SK-N-SH (cell line): ENCODE measurements at regions not wholly inside any gene's neighbourhood (a gene's known extent, or its start where the extent isn't known, plus 50 kb on each side); places are given as distances from the start of the nearest gene placed in this dataset.

ENCODE experiments used
- CTCF ChIA-PET: fragments of 300-600, 350-600 bp; formaldehyde crosslinking; extraction: SDS; loops from one replicate; lab custom pipeline; 2021; lab: Yijun Ruan, JAX
- POLR2A ChIA-PET: fragments of 350-600 bp; sonication (Branson Sonifier 250); formaldehyde crosslinking; extraction: SDS; loops from one replicate; lab custom pipeline; 2020; ENCODE audit warnings: antibody characterized with exemption, inconsistent platforms; lab: Yijun Ruan, JAX
- DNase-seq: peaks from one replicate; pipeline ENCODE4 v3.0.0; 2012
- H2AFZ ChIP-seq: fragments of 200-600 bp; sonication (generic); 2 replicates; pipeline ENCODE4 v1.8.1; 2016; ENCODE audit warnings: antibody characterized with exemption, mild to moderate bottlenecking, low read depth
- H3F3A ChIP-seq: fragments of 200-600 bp; sonication (generic); replicated peaks from 2 replicates; pipeline ENCODE3; 2016; ENCODE audit warnings: antibody characterized with exemption, mild to moderate bottlenecking; ENCODE audit not compliant: insufficient read depth
- H3K27ac ChIP-seq, 2 experiments: fragments of 200-500 bp in 1 of 2; fragments of 200-600 bp in 1 of 2; sonication (Bioruptor generic) in 1 of 2; sonication (generic), shearing (Covaris generic) in 1 of 2; 2 replicates each; pipeline versions ENCODE4 v1.5.1 to v1.6.1; 2014 to 2016; ENCODE audit warnings: low read depth in 2 of 2, inconsistent platforms in 1 of 2, low read length in 1 of 2, mild to moderate bottlenecking in 1 of 2, mixed read lengths in 1 of 2
- H3K27me3 ChIP-seq: fragments of 200-600 bp; sonication (generic), shearing (Covaris generic); 2 replicates; pipeline ENCODE4 v1.6.1; 2016; ENCODE audit warnings: mixed run types; ENCODE audit not compliant: insufficient read depth
- H3K36me3 ChIP-seq, 2 experiments: fragments of 200-500 bp in 1 of 2; fragments of 200-600 bp in 1 of 2; sonication (Bioruptor generic) in 1 of 2; sonication (generic) in 1 of 2; replicated peaks in 1 of 2; 2 replicates each; pipeline versions ENCODE3 to v1.5.1; 2014 to 2016; ENCODE audit warnings: low read length in 1 of 2, mild to moderate bottlenecking in 1 of 2; ENCODE audit not compliant: insufficient read depth in 2 of 2, control insufficient read depth in 1 of 2
- H3K4me1 ChIP-seq, 2 experiments: fragments of 200-500 bp in 1 of 2; fragments of 200-600 bp in 1 of 2; sonication (Bioruptor generic) in 1 of 2; sonication (generic), shearing (Covaris generic) in 1 of 2; 2 replicates each; pipeline versions ENCODE4 v1.5.1 to v1.6.1; 2014 to 2016; ENCODE audit warnings: low read depth in 1 of 2, low read length in 1 of 2, mixed run types in 1 of 2; ENCODE audit not compliant: insufficient read depth in 2 of 2, control insufficient read depth in 1 of 2
- H3K4me2 ChIP-seq: fragments of 200-600 bp; sonication (generic), shearing (Covaris generic); 2 replicates; pipeline ENCODE4 v1.6.1; 2017; ENCODE audit warnings: mixed run types
- H3K4me3 ChIP-seq, 2 experiments: fragments of 200-500 bp in 1 of 2; fragments of 200-600 bp in 1 of 2; sonication (Bioruptor generic) in 1 of 2; sonication (generic), shearing (Covaris generic) in 1 of 2; 2 replicates each; pipeline versions ENCODE4 v1.5.1 to v1.8.1; 2014 to 2016; ENCODE audit warnings: low read depth in 2 of 2, inconsistent platforms in 1 of 2, low read length in 1 of 2, mild to moderate bottlenecking in 1 of 2, mixed read lengths in 1 of 2, moderate library complexity in 1 of 2
- H3K79me2 ChIP-seq: fragments of 200-600 bp; sonication (generic); 2 replicates; pipeline ENCODE4 v1.8.1; 2017; ENCODE audit warnings: mild to moderate bottlenecking; ENCODE audit not compliant: insufficient read depth
- H3K9ac ChIP-seq: fragments of 200-600 bp; sonication (generic); 2 replicates; pipeline ENCODE4 v1.6.1; 2017; ENCODE audit warnings: mixed run types
- H3K9me2 ChIP-seq: fragments of 200-600 bp; sonication (generic); 2 replicates; pipeline ENCODE4 v1.6.1; 2017; ENCODE audit warnings: mixed run types
- H3K9me3 ChIP-seq: fragments of 200-600 bp; sonication (generic); 2 replicates; pipeline ENCODE4 v1.6.1; 2017; ENCODE audit warnings: mixed run types, mild to moderate bottlenecking, moderate library complexity
- H4K20me1 ChIP-seq: fragments of 200-600 bp; sonication (generic); 2 replicates; pipeline ENCODE4 v1.6.1; 2017; ENCODE audit warnings: mild to moderate bottlenecking, mixed run types; ENCODE audit not compliant: insufficient read depth
- CHD2 ChIP-seq: fragments of 150-350 bp; IDR thresholded peaks from 2 replicates; pipeline ENCODE4 v1.6.1; 2018; ENCODE audit warnings: low read length; ENCODE audit not compliant: partially characterized antibody
- ELF1 ChIP-seq: IDR thresholded peaks from 2 replicates; pipeline ENCODE4 v1.4.0; 2012
- FOSL2 ChIP-seq: IDR thresholded peaks from 2 replicates; pipeline ENCODE4 v1.4.0; 2012; ENCODE audit warnings: low read depth, mild to moderate bottlenecking, moderate library complexity, borderline replicate concordance
- FOXJ3 ChIP-seq: sonication (generic); formaldehyde crosslinking; IDR thresholded peaks from 2 replicates; pipeline ENCODE4 v1.5.1; 2020; ENCODE audit warnings: mild to moderate bottlenecking, missing genetic modification reagents
- GABPA ChIP-seq: IDR thresholded peaks from 2 replicates; pipeline ENCODE4 v1.4.0; 2012; ENCODE audit warnings: low read depth, mild to moderate bottlenecking
- GATA2 ChIP-seq: sonication (generic); formaldehyde crosslinking; IDR thresholded peaks from 2 replicates; pipeline ENCODE4 v1.5.0; 2020; ENCODE audit warnings: mild to moderate bottlenecking, missing genetic modification reagents
- IRF3 ChIP-seq: fragments of 150-350 bp; IDR thresholded peaks from 2 replicates; pipeline ENCODE4 v1.6.1; 2016; ENCODE audit warnings: mild to moderate bottlenecking, low read depth, low read length
- MAX ChIP-seq: IDR thresholded peaks from 2 replicates; pipeline ENCODE4 v1.4.0; 2012; ENCODE audit warnings: low read depth
- MXI1 ChIP-seq: IDR thresholded peaks from 2 replicates; pipeline ENCODE4 v1.6.1; 2012; ENCODE audit warnings: mild to moderate bottlenecking, low read depth, low read length, improper control_type of control experiment
- PBX3 ChIP-seq: IDR thresholded peaks from 2 replicates; pipeline ENCODE4; 2012
- RAD21 ChIP-seq: IDR thresholded peaks from 2 replicates; pipeline ENCODE4 v1.6.1; 2012; ENCODE audit warnings: mild to moderate bottlenecking, low read length
- RCOR1 ChIP-seq: fragments of 150-350 bp; IDR thresholded peaks from 2 replicates; pipeline ENCODE4 v1.6.1; 2017; ENCODE audit warnings: antibody characterized with exemption, low read length
- RXRA ChIP-seq: IDR thresholded peaks from 2 replicates; pipeline ENCODE4 v1.4.0; 2012; ENCODE audit warnings: low read depth, mild to moderate bottlenecking, borderline replicate concordance
- TAF1 ChIP-seq: IDR thresholded peaks from 2 replicates; pipeline ENCODE4 v1.6.1; 2012; ENCODE audit warnings: low read depth, mild to moderate bottlenecking, low read length, moderate library complexity, borderline replicate concordance
- TCF12 ChIP-seq: IDR thresholded peaks from 2 replicates; pipeline ENCODE4 v1.4.0; 2012
- TEAD4 ChIP-seq: IDR thresholded peaks from 2 replicates; pipeline ENCODE4 v1.4.0; 2012; ENCODE audit warnings: mild to moderate bottlenecking, borderline replicate concordance; ENCODE audit not compliant: insufficient read depth
- ZBTB33 ChIP-seq: IDR thresholded peaks from 2 replicates; pipeline ENCODE4 v1.4.0; 2012; ENCODE audit warnings: low read depth, borderline replicate concordance
- WGBS: methylation state at CpG from one replicate; pipeline ENCODE4 v1.1.6; 2017; ENCODE audit warnings: low lambda C conversion rate; 5-methylcytosine and 5-hydroxymethylcytosine counted together

GRCh38 chr1:178650934-178651511, 74.0 kb upstream of the RALGPS2 start (continued):
- no peak for TF ChIP-seq ZBTB33
- TF ChIP-seq RXRA: no peak
- TF ChIP-seq GABPA: no peak
- TF ChIP-seq TAF1: no peak
- TF ChIP-seq FOSL2: no peak
- TF ChIP-seq RAD21: no peak
- TF ChIP-seq FOXJ3 (CRISPR knock-in tag): no peak

- no peak for DNase-seq
- H4K20me1 ChIP-seq: no peaks in the 10 kb centered on the region
- no peak overlapping the region for H3K4me3 ChIP-seq
- no peak overlapping the region for H3K9ac ChIP-seq
- no peaks in the 10 kb centered on the region for H3K27me3 ChIP-seq
- H3F3A ChIP-seq: no peaks in the 10 kb centered on the region
- H2AFZ ChIP-seq: no peak overlapping the region
- no peaks in the 10 kb centered on the region for H3K9me2 ChIP-seq
- ChIA-PET CTCF (interaction anchor here (1.2 kb wide), 1 partner anchor 109 kb away, joined by 3 read pairs; no protein-coding TSS in a partner anchor), POLR2A (no interaction called here)
- 86% methylated on average over 9 of the region's 9 CpGs for WGBS
- H3K4me1 ChIP-seq: peaks cover 5 to 8% of the 10 kb centered on the region in 2 experiments; a peak in 2 of 4 replicates
- TF ChIP-seq RCOR1: no peak
- no peak for TF ChIP-seq MAX
- no peak for TF ChIP-seq IRF3
- TF ChIP-seq TCF12: no peak
- no peak for TF ChIP-seq ELF1
- no peak for TF ChIP-seq TEAD4
- TF ChIP-seq CHD2: no peak
- no peak for TF ChIP-seq PBX3
- no peak for TF ChIP-seq GABPA
- TF ChIP-seq MXI1: no peak
- TF ChIP-seq GATA2 (CRISPR knock-in tag): no peak
- no peak overlapping the region; the same call in 1 of the 2 replicates for H3K4me2 ChIP-seq
- H3K79me2 ChIP-seq: no peaks in the 10 kb centered on the region
- no peaks in the 10 kb centered on the region for H3K9me3 ChIP-seq
- H3K27ac ChIP-seq: no peak overlapping the region
- H3K36me3 ChIP-seq: no peaks in the 10 kb centered on the region
Observed at GRCh38 chr1:178651742-178652141, 73.3 kb upstream of the RALGPS2 start.
